ENCODE measurements at regions not wholly inside any gene's neighbourhood (a gene's known extent, or its start where the extent isn't known, plus 50 kb on each side); places are given as distances from the start of the nearest gene placed in this dataset.

DNA sequence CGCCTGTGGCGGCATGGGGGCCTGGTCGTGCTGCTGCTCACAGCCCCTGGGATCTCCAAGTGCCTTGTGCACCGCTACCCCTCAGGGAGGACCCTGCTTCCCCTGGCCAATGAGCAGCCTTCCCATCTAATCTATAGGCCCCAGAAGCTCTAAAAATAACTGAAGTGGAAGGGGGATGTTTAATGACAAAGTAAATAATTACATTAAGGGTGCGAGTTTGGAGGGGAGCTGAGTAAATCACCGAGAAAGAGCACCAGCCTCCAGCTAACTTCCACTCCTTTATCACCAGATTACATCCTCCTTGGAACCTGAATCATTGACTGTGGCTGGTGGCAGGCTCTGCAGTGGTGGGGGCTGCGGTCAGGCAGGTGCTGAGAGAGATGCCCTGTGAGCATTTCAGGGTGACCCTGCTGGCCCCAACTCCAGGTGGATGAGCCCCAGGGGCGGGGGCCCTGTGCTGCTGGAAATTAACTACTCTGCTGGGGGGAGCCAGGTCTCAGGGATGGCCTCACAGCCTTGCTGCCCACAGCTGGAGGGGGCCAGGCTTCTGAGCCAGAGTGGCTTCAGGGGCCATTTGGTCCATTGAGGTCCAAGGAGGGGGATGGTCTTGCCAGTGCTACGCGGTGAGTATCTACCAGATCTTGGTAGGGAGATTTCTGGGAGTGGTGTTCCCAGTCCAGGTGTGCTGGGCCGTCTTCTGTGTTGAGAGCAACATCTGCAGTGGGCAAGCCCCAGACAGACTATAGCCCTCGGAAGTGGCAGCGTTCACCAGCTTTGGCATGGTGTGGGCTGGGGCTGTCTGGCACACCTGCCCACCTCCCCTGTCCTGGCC is 74.2 kb downstream of the GLI2 start:
- DNase-seq = no peak

DNA sequence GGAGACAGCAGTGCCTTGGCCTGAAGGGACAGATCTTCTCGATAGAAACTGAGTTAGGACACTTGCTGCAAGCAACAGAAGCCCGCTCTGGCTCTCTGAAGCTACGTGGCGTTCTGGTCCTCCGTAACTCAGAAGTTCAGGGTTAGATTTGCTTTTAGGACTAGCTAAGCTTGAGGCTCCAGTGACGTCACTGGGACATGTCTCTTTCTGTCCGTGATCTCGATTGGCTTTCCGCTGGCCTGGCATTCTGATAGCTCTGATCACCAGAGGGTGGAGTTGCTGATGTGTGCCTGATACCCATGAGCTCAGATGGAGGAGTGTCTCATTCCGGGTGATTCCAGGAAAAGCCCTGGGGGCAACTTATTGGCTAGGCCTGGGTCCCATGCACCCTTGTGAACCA is 75.0 kb downstream of the GLI2 start:
- no peak for DNase-seq

DNA sequence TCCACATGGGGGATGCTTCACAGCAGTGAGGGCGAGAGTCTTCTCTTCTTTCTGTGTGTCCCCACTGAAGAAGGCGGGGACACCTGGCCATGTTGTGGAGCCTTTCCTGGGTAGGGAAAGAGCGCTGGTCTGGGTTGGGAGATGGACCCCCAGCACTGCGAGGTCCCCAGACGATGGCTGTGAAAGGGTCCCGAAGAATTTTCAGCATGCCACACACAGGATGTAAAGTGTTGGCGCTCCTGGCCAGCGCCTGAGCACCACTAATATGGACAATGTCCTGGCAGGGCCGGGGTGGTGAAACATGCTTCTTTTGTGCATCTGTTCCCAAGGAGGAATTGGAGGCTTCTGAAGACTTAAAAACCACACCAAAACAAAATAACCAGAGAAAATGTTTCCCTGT is 77.2 kb downstream of the GLI2 start:
- no peak for DNase-seq

DNA sequence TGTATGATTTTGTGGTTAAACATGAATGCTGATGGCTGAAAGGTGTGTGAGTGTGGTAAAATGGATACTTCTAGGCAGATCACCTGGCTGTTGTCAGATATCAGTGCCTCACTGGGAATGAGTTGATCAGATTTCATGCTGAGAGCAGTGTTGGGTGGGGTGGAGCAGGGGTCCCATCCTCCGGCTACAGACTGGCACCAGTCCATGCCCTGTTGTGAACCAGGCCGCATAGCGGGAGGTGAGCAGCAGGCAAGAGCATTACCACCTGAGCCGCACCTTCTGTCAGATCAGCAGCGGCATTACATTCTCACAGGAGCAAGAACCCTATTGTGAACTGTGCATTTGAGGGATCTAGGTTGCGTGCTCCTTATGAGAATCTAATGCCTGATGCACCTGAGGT is 78.7 kb downstream of the GLI2 start:
- no peak for DNase-seq

DNA sequence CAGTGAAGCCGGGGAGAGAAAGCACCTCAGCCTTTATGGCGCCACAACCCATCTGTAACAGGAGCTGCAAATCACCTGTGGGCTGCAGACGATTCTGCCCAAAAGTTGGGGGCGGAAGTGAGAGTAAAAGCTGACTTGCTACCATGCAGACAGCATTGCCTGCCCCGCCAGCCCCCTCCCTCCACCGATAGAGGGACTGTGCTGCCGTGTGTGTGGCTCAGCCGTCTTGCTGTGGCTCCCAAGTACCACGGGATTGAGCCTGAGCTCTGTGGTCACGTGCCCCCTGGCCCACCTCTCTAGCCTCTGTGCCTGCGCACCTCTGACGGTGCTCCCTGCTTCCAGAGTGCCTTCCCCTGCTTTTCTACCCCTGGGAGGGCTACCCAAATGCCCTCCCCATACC is 79.6 kb downstream of the GLI2 start:
- no peak for DNase-seq

DNA sequence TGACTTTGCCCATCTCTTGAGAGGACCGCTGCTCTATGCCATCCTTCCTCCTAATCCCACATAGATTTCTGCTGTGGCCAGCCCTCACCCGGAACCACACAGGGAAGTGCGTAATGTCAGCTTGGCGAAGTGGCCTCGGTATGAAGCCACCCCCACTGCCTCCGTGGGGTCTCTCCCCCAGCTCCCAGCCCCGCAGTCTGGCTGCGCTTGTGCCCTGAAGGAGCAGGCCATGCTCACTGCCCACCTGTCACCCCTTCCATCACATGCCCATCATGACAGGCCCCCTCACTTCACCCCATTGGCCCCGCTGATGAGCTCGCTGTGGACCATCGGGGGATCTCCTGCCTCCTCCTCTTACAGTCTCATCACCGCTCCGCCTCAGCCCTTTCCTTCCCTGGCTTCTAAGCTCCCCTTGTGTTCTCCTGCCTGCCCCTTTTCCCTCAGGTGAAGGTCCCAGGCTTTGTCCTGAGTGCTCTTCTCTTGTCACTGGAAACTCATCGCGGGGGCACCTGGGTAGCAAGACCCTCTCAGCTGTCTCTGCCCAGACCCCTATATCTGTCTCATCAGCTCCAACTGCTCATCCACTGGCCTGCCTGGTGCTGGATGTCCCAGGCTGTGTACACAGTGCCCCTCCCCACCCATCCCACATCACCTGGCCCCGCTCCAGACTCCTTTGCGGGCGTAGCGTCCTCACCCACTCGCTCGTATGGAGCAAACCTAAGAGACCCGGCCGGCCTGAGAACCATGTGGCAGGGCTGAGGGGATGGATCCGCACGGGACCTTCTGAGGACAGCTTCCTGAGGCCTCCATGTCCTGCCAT is 81.7 kb downstream of the GLI2 start:
- DNase-seq = no peak

DNA sequence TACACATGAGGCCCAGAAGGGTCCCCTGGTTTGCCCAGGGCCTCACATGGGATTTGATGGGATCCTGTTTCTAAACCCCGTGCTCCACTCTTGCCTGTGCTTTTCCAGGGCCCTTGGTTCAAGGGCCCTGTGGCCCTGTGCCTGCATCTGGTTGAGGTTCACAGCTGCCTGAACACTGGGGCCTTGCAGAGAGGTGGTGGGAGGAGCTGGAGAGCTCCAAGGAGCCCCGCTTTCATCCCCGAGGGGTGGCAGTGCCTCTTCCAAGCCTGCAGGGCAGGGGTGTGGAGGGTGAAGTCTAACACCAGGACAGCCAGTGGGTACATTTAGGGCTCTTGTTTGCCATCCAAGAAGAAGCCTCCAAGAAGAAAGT is 82.3 kb downstream of the GLI2 start:
- DNase-seq = no peak

DNA sequence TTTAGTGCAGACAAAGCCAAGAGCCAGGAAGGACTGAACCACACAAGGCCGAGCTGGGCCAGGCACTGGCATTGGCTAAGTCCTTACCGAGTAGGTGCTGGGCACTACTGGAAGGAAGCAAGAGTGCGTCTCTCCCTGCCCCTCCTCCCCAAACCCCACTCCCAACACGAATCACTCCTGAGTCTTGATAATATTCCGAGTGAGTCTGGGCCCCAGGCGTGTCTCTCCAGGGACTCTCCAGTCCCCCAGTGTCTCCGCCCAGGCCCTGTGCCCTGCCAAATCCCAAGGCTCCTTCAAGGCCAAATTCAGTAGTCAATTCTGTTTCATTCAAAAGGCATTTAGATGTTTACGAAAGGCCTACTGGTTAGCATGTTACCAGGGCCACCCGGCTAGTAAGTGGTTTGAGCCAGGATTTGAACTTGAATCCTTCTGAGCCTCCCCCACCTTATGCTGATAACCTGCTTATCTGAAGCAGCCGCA is 82.8 kb downstream of the GLI2 start:
- no peak for DNase-seq

DNA sequence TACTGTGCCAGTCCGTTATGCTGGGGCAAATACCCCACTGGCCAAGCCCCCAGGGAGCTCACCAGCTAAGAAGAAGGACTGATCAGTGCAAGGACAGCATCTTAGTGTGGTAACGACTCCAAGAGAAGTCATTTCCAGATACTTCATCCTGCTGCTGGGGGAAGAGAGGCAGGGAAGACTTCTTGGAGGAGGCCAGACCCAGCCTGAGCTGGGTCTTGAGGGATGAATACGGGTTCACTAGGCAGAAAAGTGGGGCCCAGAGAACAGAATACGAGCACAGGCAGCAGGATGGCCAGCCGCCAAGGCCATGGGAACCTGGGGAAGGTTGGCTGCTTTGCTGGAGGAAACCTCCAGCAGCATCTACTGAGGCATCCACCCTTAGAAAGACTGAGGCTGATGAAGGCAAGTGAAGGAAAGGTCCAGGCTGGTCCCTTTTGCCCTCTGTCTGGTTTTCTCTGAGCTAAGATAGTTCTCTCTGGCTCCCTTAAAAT is 84.1 kb downstream of the GLI2 start:
- no peak for DNase-seq

DNA sequence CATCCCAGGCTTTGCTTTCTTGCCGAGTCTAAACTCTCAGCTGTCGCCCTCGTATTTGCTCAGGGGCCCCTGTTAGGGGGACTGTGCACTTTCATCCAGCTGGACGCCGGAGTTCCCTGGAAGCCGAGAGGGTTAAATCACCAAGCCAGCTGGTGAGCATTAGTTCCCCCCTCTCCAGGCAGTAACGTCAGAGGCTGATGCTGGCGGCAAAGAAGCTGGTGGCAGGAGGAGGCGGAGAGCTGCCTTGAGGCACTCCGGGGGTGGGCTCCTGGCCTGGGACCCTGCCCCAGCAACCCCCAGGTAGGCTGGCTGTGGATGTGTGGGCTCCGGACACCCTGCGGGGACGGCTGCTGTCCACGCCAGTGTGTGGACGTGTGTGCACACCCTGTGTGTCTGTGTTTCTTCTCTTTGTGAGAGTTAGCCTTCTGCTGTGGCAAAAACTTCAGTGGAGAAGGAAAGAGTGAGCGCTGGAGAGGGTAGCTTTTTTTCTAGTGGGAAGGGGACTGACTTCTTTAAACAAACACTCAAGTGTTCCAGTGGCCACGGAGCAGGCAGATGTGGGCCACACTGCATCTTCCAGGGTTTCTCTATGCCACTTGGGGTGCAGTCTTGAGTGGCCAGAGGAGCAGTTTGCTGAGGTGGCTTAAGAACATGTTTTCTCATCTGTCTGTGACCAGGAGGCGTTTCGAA is 84.7 kb downstream of the GLI2 start:
- DNase-seq = peak; percentile 86

DNA sequence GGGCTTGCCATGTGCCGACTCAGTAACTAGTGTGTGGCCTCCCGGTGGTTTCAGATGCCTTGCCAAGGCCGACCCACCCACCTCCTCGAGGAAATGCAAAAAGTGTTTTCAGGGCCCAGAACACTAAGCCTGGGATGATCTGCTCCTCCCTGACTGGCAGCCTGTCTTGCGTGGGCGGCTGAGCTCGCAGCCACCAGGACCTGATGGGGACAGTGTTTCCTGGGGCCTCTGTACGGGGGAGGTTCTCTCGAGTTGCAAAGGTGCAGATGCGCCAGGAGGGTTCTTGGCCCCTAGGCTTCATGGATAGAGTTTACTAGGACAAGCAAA is 85.2 kb downstream of the GLI2 start:
- peak; percentile 59 for DNase-seq

DNA sequence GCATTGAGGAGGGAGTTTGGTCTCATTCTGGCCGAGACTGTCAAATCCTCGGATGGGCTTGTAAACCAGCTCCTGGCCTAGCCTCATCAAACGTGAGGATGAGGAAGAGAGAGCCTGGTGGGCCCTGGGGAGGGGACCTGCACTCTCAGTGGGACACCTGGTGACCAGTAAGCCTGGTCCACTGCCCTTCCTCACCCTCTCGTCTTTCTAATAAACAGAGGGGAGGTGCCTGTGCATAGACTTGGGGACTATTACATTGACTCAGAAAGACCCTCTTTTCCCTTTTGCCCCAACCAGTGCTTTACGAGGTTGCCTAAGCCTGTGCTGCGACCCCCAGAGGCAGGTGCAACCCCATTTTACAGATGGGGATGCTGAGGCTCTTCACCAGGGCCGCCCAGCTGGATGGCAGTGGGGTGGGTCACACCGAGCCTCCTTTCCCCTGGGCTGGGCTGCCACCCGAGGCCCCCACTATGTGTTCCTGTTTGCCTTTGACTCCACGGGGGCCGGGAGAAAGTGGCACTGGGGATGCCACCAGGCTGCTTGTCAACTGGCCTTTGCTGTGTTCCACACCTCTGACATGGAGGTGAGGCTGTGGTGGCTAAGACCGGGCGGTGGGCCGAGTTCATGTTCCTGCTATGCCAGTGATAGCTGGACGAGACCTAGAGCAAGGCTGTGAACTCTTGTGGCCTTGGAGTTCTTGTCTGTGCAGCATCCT is 85.9 kb downstream of the GLI2 start:
- no peak for DNase-seq

DNA sequence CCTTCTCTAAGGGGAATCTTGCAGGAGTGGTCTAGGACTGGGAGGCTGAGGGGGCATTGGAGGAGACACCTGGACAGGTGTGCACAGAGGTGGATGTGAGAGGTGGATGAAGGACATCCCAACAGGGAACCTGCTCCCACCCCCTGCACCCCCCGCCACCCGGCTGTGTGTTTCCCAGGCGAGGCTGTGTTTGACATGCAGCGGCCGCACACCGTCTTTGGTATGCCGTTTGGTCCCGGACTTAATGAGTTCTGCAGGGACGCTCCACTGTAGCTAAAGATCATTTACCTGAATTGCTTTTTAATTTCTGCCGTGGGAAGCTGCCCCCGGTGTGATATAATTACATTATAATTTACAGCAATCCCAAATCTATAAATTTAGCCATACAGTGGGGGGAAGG is 87.3 kb downstream of the GLI2 start:
- DNase-seq = no peak

DNA sequence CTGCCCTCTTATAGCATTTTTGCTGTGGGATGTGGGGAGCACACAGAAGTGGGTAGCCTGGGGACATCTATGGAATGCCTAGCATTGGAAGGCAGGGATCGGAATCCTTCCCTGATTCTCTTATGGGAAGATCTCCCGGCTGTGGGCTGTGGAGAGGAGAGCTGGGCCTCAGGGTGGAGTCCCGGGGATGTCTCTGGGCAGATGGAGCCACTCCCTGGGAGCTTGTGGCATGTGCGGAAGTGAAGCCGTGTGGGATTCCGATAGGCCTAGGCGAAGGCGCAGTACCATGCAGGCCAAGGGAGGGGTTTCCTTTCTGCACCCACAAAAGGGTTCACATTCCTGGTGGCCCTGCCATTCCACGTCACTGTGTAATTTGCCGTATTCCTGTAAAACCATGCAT is 87.9 kb downstream of the GLI2 start:
- no peak for DNase-seq

DNA sequence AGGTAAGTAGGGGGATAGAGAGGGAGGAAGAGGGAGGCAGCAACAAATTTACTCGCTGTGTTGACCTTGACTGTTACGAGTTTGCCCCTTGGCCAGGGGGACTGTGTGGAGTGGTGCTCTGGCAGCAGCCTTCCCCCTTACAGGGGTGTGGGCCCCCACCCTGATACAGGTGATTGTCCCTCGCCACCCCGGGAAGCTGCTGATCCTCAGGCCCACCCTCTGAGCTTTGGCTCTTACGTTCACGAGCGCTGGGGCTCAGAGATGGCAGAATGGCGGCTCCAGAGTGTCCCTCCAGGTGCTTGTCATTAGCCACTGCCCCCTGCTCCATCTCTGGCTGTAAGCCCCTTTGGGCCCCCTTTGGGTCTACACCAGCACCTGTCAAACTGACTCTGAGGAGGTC is 88.6 kb downstream of the GLI2 start:
- no peak for DNase-seq

DNA sequence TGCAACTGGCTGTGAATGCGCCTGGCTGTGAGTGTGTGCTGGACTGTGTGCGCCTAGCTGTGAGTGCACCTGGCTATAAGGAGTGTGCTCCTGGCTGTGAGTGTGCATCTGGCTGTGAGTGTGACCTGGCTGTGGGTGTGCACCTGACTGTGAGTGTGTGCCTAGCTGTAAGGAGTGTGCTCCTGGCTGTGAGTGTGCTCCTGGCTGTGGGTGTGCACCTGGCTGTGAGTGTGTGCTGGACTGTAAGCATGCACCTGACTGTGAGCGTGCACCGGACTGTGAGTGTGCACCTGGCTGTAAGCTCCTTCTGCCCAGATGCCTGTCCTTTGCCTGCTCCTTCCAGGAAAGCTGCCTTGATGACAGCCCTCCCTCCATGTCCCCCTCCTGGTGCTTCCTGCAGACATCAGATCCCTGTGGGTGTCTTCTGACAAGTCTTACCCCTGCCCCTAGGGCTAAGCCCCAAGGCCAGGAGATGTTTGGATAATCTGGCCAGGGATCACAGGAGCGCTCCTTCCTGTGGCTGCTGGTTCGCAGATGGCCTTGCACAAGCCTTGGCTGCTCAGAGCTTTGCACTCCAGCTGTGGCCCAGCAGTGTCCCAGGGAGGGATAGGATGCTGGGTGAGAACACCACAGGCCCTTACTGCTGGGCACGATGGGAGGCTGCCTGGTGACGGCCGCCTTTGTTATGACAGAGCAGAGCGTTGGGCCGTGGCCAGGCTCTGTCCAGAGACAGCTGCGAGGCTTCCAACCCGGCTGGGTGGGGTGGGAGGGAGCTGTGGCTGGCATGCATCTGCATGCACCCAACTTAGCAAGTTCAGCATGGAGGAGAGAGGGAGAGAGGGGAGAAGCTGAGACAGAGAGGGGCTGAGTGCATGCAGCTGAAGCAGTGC is 89.9 kb downstream of the GLI2 start:
- peak; percentile 48 for DNase-seq

DNA sequence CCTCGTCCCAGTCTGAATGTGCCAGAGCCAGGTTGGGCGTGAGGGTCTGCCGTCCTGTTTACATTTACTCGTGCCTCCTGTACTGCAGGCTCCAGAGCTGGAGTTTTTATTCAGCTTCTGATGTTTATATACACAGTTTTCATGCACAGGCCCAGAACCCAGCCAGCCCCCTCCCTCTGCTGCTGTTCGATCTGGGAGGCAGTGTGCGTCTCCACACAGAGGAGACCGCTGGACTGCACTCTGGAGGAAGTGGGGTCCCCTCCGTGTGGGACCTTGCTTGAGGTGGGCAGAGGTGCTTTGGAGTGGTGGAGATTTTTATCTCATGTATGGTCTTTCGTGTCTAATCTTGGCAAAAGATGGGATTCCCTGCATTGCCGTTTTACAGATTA is 90.6 kb downstream of the GLI2 start:
- no peak for DNase-seq

DNA sequence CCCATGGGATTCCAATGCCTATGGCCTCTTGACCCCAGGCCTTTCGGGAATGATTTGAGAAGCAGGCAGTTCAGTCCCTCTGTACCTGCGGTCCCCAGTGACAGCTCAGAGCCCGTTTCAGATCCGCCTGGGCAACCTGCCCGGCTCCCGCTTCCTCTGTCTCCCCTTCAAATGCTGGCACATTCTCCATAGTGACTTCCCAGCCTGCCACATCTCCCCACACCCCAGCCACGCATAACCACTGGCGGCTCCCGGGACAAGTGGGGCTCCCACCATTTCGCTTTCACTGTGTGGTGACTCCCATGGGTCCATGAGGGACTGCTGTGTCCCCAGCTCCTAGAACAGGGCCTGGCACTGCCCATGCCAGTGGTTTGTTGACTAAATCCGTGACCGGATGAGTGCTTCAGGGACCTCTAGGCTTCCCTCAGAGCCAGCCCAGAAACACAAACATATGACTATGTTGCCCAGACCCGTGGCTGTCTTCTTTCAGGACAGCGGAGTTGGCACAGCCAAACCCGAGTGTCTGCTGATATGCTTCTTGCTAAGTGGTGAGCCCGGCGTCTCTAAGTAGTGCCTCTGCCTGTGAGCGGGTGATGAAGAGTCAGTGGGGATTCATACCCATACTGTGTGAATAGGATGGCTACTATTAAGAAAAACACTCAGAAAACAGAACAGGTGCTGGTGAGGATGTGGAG is 91.2 kb downstream of the GLI2 start:
- no peak for DNase-seq

DNA sequence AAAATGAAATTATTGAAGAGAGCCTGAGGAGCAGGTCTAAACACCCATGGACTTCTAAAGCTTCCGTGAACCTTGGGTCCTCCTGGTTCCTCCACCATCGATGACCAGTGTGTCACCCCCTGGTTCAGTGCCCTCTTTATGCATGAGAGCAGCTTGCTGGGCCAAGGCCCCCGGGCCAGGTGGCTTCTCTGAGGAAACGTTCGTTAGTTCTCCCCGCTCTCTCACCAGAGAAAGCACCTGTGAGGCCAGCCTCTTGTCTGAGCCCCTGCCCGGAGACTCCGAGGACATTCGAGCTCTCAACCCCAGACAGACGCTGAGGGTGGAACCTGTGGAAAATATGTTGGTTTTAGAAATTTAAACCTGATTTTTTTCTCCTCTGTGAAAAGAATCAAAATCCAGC is 92.4 kb downstream of the GLI2 start:
- DNase-seq = no peak

DNA sequence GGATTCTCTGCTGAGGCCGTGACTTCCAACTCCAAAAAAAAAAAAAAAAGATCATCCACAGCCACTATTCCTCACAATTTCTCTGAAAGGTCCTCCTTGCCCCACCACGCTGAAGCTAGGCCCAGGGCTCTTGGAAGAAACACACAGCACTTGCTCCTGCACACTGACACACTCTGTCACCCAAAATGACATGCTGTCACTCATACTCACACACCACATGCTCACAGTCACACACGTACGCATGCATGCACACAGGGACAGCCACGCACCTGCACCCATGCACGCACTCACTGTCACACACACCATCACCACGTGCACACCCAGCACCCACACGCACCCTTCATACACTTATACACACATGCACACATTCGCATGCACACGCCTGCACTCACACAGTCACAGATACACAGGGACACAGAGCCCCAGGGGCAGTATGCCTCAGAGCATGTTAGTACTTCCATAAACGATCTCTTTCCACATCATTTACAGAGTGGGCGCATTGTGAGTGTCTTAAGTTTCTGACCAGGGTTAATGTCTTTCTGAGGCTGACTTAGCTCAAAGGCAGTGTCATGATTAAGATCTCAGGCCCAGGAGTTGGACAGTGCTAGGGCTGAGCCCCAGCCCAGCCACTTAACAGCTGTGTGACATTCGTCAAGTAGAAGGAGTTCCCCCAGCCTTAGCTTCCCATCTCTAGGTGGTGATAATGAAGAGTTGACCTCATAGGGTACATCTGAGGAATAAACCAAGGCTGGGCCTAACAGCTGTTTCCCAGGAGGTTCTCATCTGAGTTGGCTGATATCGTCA is 93.4 kb downstream of the GLI2 start:
- no peak for DNase-seq
